ENCODE measurements at regions not wholly inside any gene's neighbourhood (a gene's known extent, or its start where the extent isn't known, plus 50 kb on each side); places are given as distances from the start of the nearest gene placed in this dataset.

GRCh38 chr2:219997341-219997851 lies 370.0 kb downstream of the SLC4A3 start:
- no peak overlapping the region for H3K4me3 ChIP-seq
- no peak overlapping the region for H3K27ac ChIP-seq
- no peak for DNase-seq (ENCODE audit: low spot score)
- no peak for TF ChIP-seq CTCF (IDR thresholded peaks at IDR 0.05)

GRCh38 chr2:219998107-219998506 lies 370.7 kb downstream of the SLC4A3 start:
- Histone ChIP-seq H3K27ac (no peak overlapping the region), H3K4me3 (no peak overlapping the region)
- no peak for DNase-seq (ENCODE audit: low spot score)
- no peak for TF ChIP-seq CTCF (IDR thresholded peaks at IDR 0.05)

GRCh38 chr2:219998714-219999227 lies 371.3 kb downstream of the SLC4A3 start:
- H3K4me3 ChIP-seq: no peak overlapping the region
- TF ChIP-seq CTCF (IDR thresholded peaks at IDR 0.05): no peak
- DNase-seq (ENCODE audit: low spot score): no peak
- H3K27ac ChIP-seq: no peak overlapping the region

DNA sequence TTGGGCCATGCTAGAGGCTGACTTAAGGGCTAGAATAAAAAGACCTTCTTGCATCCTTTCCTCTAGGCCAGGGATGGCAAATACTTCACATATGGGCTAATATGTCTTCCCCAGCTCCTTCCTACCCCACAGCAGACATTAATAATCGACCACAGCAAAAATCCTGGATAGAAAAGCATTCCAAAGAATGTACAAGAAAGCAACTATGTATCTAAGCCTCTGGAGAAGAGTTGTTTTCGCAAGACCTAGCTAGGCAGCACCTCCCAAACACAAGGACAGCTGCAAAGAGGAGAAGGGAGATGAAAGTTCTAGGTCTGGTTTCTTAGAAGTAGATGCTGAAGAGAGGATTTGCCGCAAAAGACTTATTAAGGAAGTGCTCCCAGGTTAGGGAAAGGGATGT lies 372.6 kb downstream of the SLC4A3 start:
- H3K4me3 ChIP-seq: no peak overlapping the region
- no peak overlapping the region for H3K27ac ChIP-seq
- no peak for DNase-seq (ENCODE audit: low spot score)
- TF ChIP-seq CTCF (IDR thresholded peaks at IDR 0.05): no peak

- no peak for TF ChIP-seq CTCF (IDR thresholded peaks at IDR 0.05)
- Histone ChIP-seq H3K4me3 (no peak overlapping the region), H3K27ac (no peak overlapping the region)
Observed at GRCh38 chr2:220000586-220000985, 373.2 kb downstream of the SLC4A3 start.

GRCh38 chr2:220001751-220002150 lies 374.3 kb downstream of the SLC4A3 start:
- Histone ChIP-seq H3K27ac (no peak overlapping the region), H3K4me3 (no peak overlapping the region)
- DNase-seq (ENCODE audit: low spot score): no peak
- TF ChIP-seq CTCF (IDR thresholded peaks at IDR 0.05): no peak

More at GRCh38 chr2:220000586-220000985, 373.2 kb downstream of the SLC4A3 start:
- no peak for DNase-seq (ENCODE audit: low spot score)

DNA sequence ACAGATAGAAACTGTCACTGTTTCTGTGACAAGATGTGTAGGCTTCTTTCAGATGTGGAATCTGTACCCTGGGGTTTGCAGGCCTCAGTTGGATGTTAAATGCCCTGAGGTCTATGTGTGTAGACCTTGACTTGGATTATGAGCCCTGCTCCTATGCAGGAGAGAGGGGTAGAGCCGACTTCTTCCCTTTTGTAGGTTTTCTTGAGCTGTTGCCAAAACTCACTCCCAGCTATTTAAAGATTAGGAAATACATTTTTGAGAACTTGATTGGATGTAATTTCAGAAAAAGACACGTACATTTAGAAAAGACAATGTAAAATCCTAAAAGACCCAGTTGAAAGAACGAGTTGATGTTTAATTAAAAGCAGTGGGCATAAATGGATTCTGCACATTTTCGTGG lies 374.8 kb downstream of the SLC4A3 start:
- H3K27ac ChIP-seq: no peak overlapping the region
- DNase-seq (ENCODE audit: low spot score): no peak
- TF ChIP-seq CTCF (IDR thresholded peaks at IDR 0.05): no peak
- H3K4me3 ChIP-seq: no peak overlapping the region
